ENCODE measurements at regions not wholly inside any gene's neighbourhood (a gene's known extent, or its start where the extent isn't known, plus 50 kb on each side); places are given as distances from the start of the nearest gene placed in this dataset.
"Not testable (repeated sequence)": the region's sequence is repeated elsewhere in the genome, so short reads cannot be mapped to it uniquely, and the experiment has no call there.

DNA sequence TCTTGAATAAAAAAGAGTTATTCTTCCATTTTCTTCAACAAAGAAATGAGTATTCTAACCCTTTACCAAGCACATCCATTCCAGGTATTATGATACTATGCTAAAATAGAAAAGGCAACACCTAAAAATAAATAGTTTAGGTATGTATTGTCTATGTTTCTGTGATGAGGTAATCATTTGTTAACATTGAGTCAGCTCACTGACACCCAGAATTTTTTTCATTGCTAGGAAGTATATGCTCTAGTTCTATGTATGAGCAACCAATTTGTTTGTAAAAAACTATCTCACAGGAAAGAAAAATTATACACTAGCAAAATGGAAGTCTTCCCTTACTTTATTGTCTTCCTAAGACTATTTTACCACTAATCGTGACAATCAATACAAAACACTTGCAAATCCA, 615.6 kb upstream of the GRIN3A start:
- Histone ChIP-seq H3K27ac (no peak overlapping the region), H3K4me2 (no peak overlapping the region), H3K79me2 (ENCODE audit: low read depth) (no peaks in the 10 kb centered on the region), H3K9me3 (ENCODE audit: low read depth) (peaks cover 12% of the 10 kb centered on the region), H3K9ac (no peak overlapping the region), H3K4me3 (no peak overlapping the region), H3F3A (ENCODE audit: low read depth) (no peaks in the 10 kb centered on the region), H3K4me1 (no peaks in the 10 kb centered on the region), H3K27me3 (no peaks in the 10 kb centered on the region), H3K36me3 (no peaks in the 10 kb centered on the region), H4K20me1 (ENCODE audit: low read depth) (no peaks in the 10 kb centered on the region), H2AFZ (replicated peaks) (no peak overlapping the region)
- DNase-seq (ENCODE audit: low spot score), result no peak
- H3K9me3 Mint-ChIP-seq, result peaks cover 4% of the 10 kb centered on the region
- H3K4me1 Mint-ChIP-seq, result no peaks in the 10 kb centered on the region
- no peak overlapping the region for H3K27ac Mint-ChIP-seq
- no peaks in the 10 kb centered on the region for H3K36me3 Mint-ChIP-seq
- H3K4me3 Mint-ChIP-seq, result no peak overlapping the region
- TF ChIP-seq EZH2phosphoT487 (IDR thresholded peaks at IDR 0.05) (no peak), EZH2 (IDR thresholded peaks at IDR 0.05) (no peak)
- TF ChIP-seq, protein P1, sequence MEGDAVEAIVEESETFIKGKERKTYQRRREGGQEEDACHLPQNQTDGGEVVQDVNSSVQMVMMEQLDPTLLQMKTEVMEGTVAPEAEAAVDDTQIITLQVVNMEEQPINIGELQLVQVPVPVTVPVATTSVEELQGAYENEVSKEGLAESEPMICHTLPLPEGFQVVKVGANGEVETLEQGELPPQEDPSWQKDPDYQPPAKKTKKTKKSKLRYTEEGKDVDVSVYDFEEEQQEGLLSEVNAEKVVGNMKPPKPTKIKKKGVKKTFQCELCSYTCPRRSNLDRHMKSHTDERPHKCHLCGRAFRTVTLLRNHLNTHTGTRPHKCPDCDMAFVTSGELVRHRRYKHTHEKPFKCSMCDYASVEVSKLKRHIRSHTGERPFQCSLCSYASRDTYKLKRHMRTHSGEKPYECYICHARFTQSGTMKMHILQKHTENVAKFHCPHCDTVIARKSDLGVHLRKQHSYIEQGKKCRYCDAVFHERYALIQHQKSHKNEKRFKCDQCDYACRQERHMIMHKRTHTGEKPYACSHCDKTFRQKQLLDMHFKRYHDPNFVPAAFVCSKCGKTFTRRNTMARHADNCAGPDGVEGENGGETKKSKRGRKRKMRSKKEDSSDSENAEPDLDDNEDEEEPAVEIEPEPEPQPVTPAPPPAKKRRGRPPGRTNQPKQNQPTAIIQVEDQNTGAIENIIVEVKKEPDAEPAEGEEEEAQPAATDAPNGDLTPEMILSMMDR (IDR thresholded peaks at IDR 0.05), result no peak
- no peaks in the 10 kb centered on the region for H3K27me3 Mint-ChIP-seq (ENCODE audit: insufficient read depth, low read depth)

DNA sequence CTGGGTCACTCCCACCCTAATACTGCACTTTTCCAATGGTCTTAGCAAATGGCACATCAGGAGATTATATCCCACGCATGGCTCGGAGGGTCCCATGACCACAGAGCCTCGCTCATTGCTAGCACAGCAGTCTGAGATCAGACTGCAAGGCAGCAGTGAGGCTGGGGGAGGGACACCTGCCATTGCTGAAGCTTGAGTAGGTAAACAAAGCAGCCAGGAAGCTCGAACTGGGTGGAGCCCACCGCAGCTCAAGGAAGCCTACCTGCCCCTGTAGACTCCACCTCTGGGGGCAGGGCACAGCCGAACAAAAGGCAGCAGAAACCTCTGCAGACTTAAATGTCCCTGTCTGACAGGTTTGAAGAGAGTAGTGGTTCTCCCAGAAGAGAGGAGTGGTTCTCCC, 599.0 kb upstream of the GRIN3A start:
- H3K4me1 ChIP-seq; H3K27ac ChIP-seq; H3K9ac ChIP-seq; H4K20me1 ChIP-seq (ENCODE audit: low read depth); H3K9me3 ChIP-seq (ENCODE audit: low read depth); H3K9me3 Mint-ChIP-seq; H2AFZ ChIP-seq (replicated peaks); H3K79me2 ChIP-seq (ENCODE audit: low read depth); H3K36me3 ChIP-seq; H3K27ac Mint-ChIP-seq; H3K4me3 Mint-ChIP-seq; H3K36me3 Mint-ChIP-seq; H3K4me2 ChIP-seq; H3F3A ChIP-seq (ENCODE audit: low read depth); H3K4me3 ChIP-seq; H3K4me1 Mint-ChIP-seq; DNase-seq (ENCODE audit: low spot score); H3K27me3 ChIP-seq; H3K27me3 Mint-ChIP-seq (ENCODE audit: insufficient read depth, low read depth): not testable (repeated sequence)

DNA sequence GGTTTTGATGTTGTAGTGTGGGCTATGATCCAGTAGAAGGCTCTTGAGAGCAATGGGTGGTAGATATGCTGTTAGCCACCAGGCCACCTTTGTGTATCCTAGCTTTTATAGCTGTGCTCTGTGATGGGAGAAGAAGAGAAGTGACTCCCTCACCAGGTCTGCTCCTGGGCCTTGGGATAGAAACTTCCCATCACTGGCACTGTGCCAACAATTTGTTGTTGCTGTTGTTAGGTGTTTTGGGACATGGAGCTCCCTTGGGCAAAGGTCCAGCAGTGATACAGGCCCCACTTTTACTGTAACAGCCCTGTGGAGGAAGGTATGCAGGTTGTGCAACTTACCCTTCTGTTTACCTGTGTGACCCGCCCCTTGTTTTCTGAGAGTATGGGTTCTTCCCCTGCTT, 570.9 kb upstream of the GRIN3A start:
- H3K4me3 ChIP-seq, result no peak overlapping the region
- H3K79me2 ChIP-seq (ENCODE audit: low read depth), result no peaks in the 10 kb centered on the region
- H3K4me3 Mint-ChIP-seq, result no peak overlapping the region
- H3K27me3 ChIP-seq, result no peaks in the 10 kb centered on the region
- H3K4me1 ChIP-seq, result no peaks in the 10 kb centered on the region
- TF ChIP-seq, protein P1 (IDR thresholded peaks at IDR 0.05), result no peak
- no peak for TF ChIP-seq EZH2phosphoT487 (IDR thresholded peaks at IDR 0.05)
- no peak for TF ChIP-seq EZH2 (IDR thresholded peaks at IDR 0.05)
- H2AFZ ChIP-seq (replicated peaks), result no peak overlapping the region
- no peak for DNase-seq (ENCODE audit: low spot score)
- H3K9me3 ChIP-seq (ENCODE audit: low read depth), result peaks cover 4% of the 10 kb centered on the region
- no peaks in the 10 kb centered on the region for H4K20me1 ChIP-seq (ENCODE audit: low read depth)
- no peak overlapping the region for H3K4me2 ChIP-seq
- H3F3A ChIP-seq (ENCODE audit: low read depth), result no peaks in the 10 kb centered on the region
- H3K27ac ChIP-seq, result no peak overlapping the region
- no peaks in the 10 kb centered on the region for H3K36me3 Mint-ChIP-seq
- H3K9me3 Mint-ChIP-seq, result peaks cover 11% of the 10 kb centered on the region
- H3K9ac ChIP-seq, result no peak overlapping the region
- H3K27me3 Mint-ChIP-seq (ENCODE audit: insufficient read depth, low read depth), result peaks cover 2% of the 10 kb centered on the region
- no peak overlapping the region for H3K27ac Mint-ChIP-seq
- H3K4me1 Mint-ChIP-seq, result no peaks in the 10 kb centered on the region
- no peaks in the 10 kb centered on the region for H3K36me3 ChIP-seq

DNA sequence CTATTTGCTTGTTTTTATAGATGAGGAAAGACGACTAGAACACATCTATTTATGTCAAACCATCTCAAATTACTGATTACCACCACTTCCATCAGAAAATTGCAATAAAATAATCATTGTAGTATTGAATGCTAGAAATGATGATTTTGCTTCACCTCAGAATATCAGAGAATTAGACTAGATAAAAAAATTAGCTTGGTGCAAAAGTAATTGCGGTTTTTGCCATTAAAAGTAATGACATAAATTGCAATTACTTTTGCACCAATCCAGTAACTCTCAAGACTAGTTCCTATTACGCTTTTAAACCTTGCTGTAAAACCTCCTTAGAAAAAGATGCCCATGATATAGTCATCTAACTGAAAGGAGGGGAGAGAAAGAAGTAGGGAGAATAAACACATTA, 556.7 kb upstream of the GRIN3A start:
- Mint-ChIP-seq H3K4me3 (no peak overlapping the region), H3K4me1 (no peaks in the 10 kb centered on the region), H3K27me3 (ENCODE audit: insufficient read depth, low read depth) (peaks cover 2% of the 10 kb centered on the region), H3K36me3 (no peaks in the 10 kb centered on the region), H3K27ac (no peak overlapping the region), H3K9me3 (no peaks in the 10 kb centered on the region)
- H3F3A ChIP-seq (ENCODE audit: low read depth), result no peaks in the 10 kb centered on the region
- H2AFZ ChIP-seq (replicated peaks), result no peak overlapping the region
- no peaks in the 10 kb centered on the region for H3K36me3 ChIP-seq
- no peak overlapping the region for H3K27ac ChIP-seq
- no peaks in the 10 kb centered on the region for H3K79me2 ChIP-seq (ENCODE audit: low read depth)
- H3K9ac ChIP-seq, result no peak overlapping the region
- H3K4me3 ChIP-seq, result no peak overlapping the region
- H3K9me3 ChIP-seq (ENCODE audit: low read depth), result peaks cover 5% of the 10 kb centered on the region
- DNase-seq (ENCODE audit: low spot score), result no peak
- no peak for TF ChIP-seq EZH2phosphoT487 (IDR thresholded peaks at IDR 0.05)
- TF ChIP-seq, protein P1 (IDR thresholded peaks at IDR 0.05), result no peak
- no peak for TF ChIP-seq EZH2 (IDR thresholded peaks at IDR 0.05)
- no peaks in the 10 kb centered on the region for H4K20me1 ChIP-seq (ENCODE audit: low read depth)
- no peaks in the 10 kb centered on the region for H3K4me1 ChIP-seq
- H3K27me3 ChIP-seq, result no peaks in the 10 kb centered on the region
- no peak overlapping the region for H3K4me2 ChIP-seq

Measured in neural progenitor cell (in vitro differentiated cells).